ENCODE measurements at regions not wholly inside any gene's neighbourhood (a gene's known extent, or its start where the extent isn't known, plus 50 kb on each side); places are given as distances from the start of the nearest gene placed in this dataset.
"Not testable (repeated sequence)": the region's sequence is repeated elsewhere in the genome, so short reads cannot be mapped to it uniquely, and the experiment has no call there.

DNA sequence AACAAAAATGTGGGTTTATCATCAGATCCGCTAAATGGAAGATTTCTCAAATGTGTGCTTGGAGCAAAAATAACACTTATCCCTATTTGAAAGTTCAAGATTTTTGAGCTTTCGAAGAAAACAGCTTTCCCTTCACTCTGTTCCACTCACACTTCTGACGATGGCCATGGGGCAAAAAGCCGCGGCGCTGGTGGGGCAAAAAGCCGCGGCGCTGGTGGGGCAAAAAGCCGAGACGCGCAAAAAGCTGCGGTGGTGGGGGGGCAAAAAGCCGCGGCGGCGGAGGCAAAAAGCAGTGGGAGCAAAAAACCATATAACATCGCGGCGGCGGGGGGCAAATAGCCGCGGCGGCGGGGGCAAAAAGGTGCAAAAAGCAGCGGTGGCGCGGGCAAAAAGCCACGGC lies 1631.5 kb downstream of the RPIA start:
- H3K4me1 Mint-ChIP-seq (ENCODE audit: unreplicated experiment); H3K9me3 Mint-ChIP-seq; H3K27ac Mint-ChIP-seq; H3K36me3 Mint-ChIP-seq; H3K27me3 Mint-ChIP-seq: not testable (repeated sequence)
- DNase-seq (ENCODE audit: extremely low spot score, unreplicated experiment), result peak; percentile 62
- peak overlapping the region; percentile 75 for H3K4me3 Mint-ChIP-seq

GRCh38 chr2:90323612-90324558 lies 1632.4 kb downstream of the RPIA start:
- peak; percentile 60 for DNase-seq (ENCODE audit: extremely low spot score, unreplicated experiment)
- not testable (repeated sequence) for H3K4me3 Mint-ChIP-seq; H3K27me3 Mint-ChIP-seq; H3K36me3 Mint-ChIP-seq; H3K4me1 Mint-ChIP-seq (ENCODE audit: unreplicated experiment); H3K9me3 Mint-ChIP-seq; H3K27ac Mint-ChIP-seq

DNA sequence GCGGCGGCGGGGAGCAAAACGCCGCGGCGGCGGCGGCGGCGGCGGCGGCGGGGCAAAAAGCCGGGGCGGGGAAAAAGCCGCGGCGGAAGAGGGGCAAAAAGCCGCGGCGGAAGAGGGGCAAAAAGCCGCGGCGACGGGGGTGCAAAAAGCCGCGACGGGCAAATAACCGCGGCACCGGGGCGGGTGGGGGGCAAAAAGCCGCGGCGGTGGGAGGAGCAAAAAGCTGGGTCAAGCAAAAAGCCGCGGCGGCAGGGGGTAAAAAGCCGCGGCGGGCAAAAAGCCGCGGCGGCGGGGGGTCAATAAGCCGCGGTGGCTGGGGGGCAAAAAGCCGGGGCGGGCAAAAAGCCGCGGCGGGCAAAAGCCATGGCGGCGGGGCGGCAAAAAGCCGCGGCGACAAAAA lies 1633.2 kb downstream of the RPIA start:
- not testable (repeated sequence) for H3K27ac Mint-ChIP-seq; H3K36me3 Mint-ChIP-seq; H3K4me3 Mint-ChIP-seq; H3K9me3 Mint-ChIP-seq; H3K27me3 Mint-ChIP-seq; H3K4me1 Mint-ChIP-seq (ENCODE audit: unreplicated experiment)
- peak; percentile 55 for DNase-seq (ENCODE audit: extremely low spot score, unreplicated experiment)

- H3K4me1 Mint-ChIP-seq (ENCODE audit: unreplicated experiment); H3K4me3 Mint-ChIP-seq; DNase-seq (ENCODE audit: extremely low spot score, unreplicated experiment); H3K27me3 Mint-ChIP-seq; H3K9me3 Mint-ChIP-seq; H3K36me3 Mint-ChIP-seq; H3K27ac Mint-ChIP-seq: not testable (repeated sequence)
These were observed 1634.4 kb downstream of the RPIA start for GRCh38 chr2:90325796-90326353.

GRCh38 chr2:90355546-90355945 lies 1664.1 kb downstream of the RPIA start:
- not testable (repeated sequence) for H3K27ac Mint-ChIP-seq; H3K9me3 Mint-ChIP-seq; H3K27me3 Mint-ChIP-seq; H3K36me3 Mint-ChIP-seq; H3K4me3 Mint-ChIP-seq; DNase-seq (ENCODE audit: extremely low spot score, unreplicated experiment); H3K4me1 Mint-ChIP-seq (ENCODE audit: unreplicated experiment)

DNA sequence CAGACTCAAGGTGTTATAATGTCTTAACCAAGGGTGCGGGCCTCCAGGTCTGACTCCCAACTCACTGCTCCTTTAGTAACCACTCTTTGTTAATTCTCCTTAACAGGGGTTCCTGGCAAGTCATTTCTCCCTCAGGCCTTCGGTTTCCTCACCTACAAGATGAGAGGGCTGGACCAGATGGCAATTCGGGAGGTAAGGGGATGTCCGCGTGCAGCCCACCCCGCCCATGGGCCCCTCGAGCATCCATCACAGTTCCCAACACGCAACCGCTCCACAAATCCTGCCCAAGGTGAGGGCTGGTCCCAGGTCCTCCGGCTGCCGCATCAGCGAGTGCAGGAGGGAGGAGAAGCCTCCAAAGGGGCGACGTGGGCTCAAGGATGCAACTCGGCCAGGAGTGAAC lies 1667.9 kb downstream of the RPIA start:
- not testable (repeated sequence) for H3K4me3 Mint-ChIP-seq; H3K27ac Mint-ChIP-seq; H3K4me1 Mint-ChIP-seq (ENCODE audit: unreplicated experiment); H3K27me3 Mint-ChIP-seq; DNase-seq (ENCODE audit: extremely low spot score, unreplicated experiment); H3K36me3 Mint-ChIP-seq; H3K9me3 Mint-ChIP-seq

GRCh38 chr2:90359887-90360730 lies 1668.6 kb downstream of the RPIA start:
- not testable (repeated sequence) for H3K9me3 Mint-ChIP-seq; H3K27me3 Mint-ChIP-seq; DNase-seq (ENCODE audit: extremely low spot score, unreplicated experiment); H3K36me3 Mint-ChIP-seq; H3K4me3 Mint-ChIP-seq; H3K4me1 Mint-ChIP-seq (ENCODE audit: unreplicated experiment); H3K27ac Mint-ChIP-seq

DNA sequence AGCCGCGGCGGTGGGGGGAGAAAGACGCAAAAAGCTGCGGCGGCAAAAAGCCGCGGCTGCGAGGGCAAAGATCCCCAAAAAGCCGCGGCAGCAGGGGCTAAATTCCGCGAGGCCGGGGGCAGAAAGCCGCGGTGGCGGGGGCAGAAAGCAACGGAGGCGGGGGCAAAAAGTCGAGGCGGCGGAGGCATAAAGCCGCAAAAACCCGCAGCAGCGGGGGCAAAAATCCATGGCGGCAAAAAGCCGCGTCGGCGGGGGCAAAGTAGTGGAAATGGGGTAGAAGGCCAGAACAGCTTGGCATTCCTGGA lies 1669.2 kb downstream of the RPIA start:
- not testable (repeated sequence) for H3K9me3 Mint-ChIP-seq; DNase-seq (ENCODE audit: extremely low spot score, unreplicated experiment); H3K36me3 Mint-ChIP-seq; H3K4me3 Mint-ChIP-seq; H3K27me3 Mint-ChIP-seq; H3K27ac Mint-ChIP-seq; H3K4me1 Mint-ChIP-seq (ENCODE audit: unreplicated experiment)

Measured in type B pancreatic cell (in vitro differentiated cells).